AG09309 (cell line): ENCODE measurements at regions not wholly inside any gene's neighbourhood (a gene's known extent, or its start where the extent isn't known, plus 50 kb on each side); places are given as distances from the start of the nearest gene placed in this dataset.

ENCODE experiments used
- DNase-seq: peaks from one replicate; pipeline ENCODE4 v3.0.0-alpha.2; 2010; ENCODE audit warnings: low read depth
- H3K4me3 ChIP-seq: 2 replicates; pipeline ENCODE4 v1.5.1; 2011; ENCODE audit warnings: mild to moderate bottlenecking, low read depth, low read length, moderate library complexity; ENCODE audit not compliant: control insufficient read depth
- TF ChIP-seq, protein P1 (sequence below): IDR thresholded peaks from 2 replicates; pipeline ENCODE4 v1.5.1; 2011; ENCODE audit warnings: mild to moderate bottlenecking, low read depth, low read length, inconsistent platforms; ENCODE audit not compliant: insufficient read depth, control insufficient read depth; ENCODE audit errors: missing control alignments

DNA sequence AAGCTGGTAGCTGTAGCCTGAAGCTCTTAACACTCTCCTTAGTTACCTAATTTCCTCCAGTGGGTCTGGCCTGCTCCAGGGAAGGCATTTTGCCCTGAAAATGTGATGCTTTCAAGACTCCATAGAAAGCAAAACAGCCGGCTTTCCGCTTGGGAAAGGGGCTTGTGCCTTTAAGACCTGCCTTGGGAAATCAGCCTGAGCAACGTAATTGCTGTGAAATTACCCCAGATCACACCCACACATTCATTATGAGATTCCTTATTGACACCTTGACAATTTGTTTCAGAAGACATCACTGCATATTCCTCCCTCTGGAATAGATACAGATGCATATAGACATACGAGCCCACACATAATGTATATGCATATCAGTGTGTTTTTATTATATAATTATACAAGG is 190.5 kb upstream of the SKOR2 start:
- TF ChIP-seq, protein P1, sequence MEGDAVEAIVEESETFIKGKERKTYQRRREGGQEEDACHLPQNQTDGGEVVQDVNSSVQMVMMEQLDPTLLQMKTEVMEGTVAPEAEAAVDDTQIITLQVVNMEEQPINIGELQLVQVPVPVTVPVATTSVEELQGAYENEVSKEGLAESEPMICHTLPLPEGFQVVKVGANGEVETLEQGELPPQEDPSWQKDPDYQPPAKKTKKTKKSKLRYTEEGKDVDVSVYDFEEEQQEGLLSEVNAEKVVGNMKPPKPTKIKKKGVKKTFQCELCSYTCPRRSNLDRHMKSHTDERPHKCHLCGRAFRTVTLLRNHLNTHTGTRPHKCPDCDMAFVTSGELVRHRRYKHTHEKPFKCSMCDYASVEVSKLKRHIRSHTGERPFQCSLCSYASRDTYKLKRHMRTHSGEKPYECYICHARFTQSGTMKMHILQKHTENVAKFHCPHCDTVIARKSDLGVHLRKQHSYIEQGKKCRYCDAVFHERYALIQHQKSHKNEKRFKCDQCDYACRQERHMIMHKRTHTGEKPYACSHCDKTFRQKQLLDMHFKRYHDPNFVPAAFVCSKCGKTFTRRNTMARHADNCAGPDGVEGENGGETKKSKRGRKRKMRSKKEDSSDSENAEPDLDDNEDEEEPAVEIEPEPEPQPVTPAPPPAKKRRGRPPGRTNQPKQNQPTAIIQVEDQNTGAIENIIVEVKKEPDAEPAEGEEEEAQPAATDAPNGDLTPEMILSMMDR, result no peak
- no peak for DNase-seq
- H3K4me3 ChIP-seq, result no peak overlapping the region

DNA sequence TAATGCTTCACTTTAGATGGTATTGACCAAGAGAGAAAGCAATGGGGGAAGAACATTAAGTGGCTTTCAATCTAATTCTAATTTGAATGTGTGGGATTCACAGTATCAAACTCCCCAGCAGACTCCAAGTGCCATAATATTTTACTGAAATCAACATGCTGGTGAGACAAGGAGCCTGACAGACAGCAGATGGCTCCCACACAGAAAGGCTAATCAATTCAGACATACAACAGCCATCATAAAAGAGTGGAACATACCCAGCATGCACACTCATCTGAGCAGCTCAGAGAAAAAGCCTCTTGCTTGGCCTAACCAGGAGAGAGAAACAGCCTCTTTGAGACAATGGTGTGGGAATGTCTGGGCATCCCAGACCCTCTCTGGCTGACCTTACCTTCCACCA is 186.5 kb upstream of the SKOR2 start:
- H3K4me3 ChIP-seq, result no peak overlapping the region
- no peak for DNase-seq
- TF ChIP-seq, protein P1, result no peak

DNA sequence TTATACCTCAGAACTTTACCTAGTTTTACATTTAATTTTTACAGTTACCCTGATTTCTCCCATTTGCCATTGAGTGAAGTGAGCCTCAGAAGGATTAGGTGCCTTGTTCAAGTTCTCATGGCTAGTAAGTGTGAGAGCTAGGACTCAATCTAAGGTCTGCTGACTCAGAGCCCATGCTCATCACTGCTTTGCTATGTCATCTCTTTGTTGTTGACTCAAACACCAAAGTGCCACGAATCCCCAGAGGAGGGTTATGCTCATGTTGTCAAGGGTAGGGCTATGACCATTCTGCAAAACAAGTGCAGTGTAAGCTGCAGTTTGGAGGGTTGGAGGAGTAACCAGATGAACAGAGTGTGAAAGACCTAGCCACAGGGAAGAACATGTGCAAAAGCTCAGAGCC is 185.4 kb upstream of the SKOR2 start:
- no peak for DNase-seq
- TF ChIP-seq, protein P1, result no peak
- H3K4me3 ChIP-seq, result no peak overlapping the region

DNA sequence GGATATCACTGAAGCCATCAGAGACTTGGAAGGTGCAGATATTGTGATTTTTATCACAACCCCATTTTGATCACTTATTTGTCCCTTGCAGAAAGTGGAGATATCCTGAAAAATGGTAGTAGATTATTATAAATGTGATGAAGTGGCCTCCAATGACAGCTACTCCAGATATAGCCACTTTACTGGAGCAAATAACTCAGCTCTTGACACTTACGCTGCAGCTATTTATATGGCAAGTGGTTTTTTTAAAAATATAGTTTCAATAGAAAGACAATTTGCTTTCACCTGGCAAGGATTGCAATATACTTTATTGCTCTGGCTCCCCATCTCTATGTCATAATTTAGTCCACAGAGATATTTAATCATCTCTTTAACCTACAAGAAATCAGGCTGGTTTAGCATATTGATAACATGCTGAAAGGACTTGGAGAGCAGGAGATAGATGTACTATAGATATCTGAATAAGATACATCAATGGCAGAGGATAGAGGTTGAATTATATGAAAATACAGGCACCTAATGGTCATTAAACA is 182.8 kb upstream of the SKOR2 start:
- no peak for DNase-seq
- TF ChIP-seq, protein P1, result no peak

DNA sequence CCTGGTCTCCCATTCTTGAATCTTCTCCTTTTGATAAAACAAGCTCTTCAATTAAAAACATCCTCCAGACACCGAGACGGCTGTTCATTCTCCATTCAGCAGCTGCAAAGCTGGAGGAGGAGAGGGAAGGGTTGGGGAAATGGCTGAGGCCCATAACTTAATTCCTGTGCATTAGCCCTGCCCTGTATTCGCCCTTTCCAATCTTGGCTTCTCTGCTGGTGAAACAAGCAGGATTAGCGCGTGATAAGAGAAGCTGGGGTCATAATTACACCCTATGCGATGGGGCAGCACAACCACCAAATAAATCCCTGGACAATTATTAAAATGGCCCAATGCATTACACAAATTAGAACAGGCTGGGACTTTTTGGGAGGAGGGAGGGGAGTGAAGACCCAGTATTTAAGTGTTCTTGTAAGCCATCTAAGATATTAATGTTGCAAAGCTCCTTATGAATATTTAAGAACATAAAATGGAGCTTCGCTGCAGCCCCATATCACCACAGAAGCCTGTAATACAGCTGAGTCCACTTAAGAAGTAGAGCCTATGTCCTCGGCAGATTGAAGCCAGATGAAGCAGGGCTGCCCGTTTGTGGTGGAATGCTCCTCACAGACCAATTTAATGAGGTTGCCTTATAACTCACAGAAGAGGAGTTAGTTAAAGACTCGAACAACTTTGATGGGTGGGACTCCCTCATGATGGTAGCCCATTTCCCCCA is 176.6 kb upstream of the SKOR2 start:
- TF ChIP-seq, protein P1, result no peak
- H3K4me3 ChIP-seq, result no peak overlapping the region
- no peak for DNase-seq

More for the DNA sequence above, 182.8 kb upstream of the SKOR2 start:
- H3K4me3 ChIP-seq, result no peak overlapping the region

DNA sequence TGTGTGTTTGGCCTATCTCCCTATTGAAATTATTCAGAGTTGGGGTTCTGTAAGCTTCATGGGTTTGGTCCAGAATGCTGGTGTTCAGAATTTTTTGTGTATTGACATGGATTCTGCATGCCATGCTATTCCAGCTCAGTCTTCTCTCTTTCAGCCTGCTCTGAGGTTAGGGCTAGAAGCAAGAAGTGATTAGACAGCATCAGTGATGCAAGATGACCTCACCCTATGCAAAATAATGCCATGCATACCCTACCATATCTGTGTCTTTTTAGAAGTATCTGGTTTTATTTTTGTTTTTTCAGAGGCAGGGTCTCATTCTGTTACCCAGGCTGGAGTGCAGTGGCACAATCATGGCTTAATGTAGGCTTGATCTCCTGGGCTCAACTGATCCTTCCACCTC is 175.6 kb upstream of the SKOR2 start:
- no peak overlapping the region for H3K4me3 ChIP-seq
- TF ChIP-seq, protein P1, result no peak
- no peak for DNase-seq
